Choroid plexus epithelial cell (primary cell): ENCODE measurements at regions not wholly inside any gene's neighbourhood (a gene's known extent, or its start where the extent isn't known, plus 50 kb on each side); places are given as distances from the start of the nearest gene placed in this dataset.
A peak's percentile ranks its signal among the peaks of the same experiment; 100 is the strongest.

Source experiments
- DNase-seq: peaks from one replicate; pipeline ENCODE4 v3.0.0-alpha.2; 2010; ENCODE audit warnings: low read depth
- H3K4me3 ChIP-seq: 2 replicates; pipeline ENCODE4 v1.5.1; 2011; ENCODE audit warnings: low read depth, mild to moderate bottlenecking, control low read depth, low read length, moderate library complexity
- TF ChIP-seq, protein P1 (sequence below): conservative IDR thresholded peaks from 2 replicates; pipeline ENCODE4 v1.5.1; 2011; ENCODE audit warnings: low read depth, mild to moderate bottlenecking, control low read depth, inconsistent platforms, low read length, moderate library complexity

DNA sequence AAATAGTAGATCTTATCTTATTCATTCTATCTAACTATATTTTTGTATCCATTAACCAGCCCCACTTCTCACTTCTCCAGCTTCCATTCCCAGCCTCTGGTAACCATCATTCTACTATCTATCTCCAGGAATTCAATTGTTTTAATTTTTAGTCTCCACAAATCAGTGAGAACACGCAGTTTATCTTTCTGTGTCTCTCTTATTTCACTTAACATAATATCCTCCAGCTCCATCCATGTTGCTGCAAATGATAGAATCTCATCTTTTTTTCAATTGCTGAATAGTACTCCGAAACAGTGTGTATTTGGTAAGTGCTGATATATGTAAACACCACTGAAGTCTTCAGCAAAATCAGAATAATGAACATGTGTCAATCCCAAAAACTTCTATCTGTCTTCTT, 587.2 kb upstream of the ATP2B1 start:
- TF ChIP-seq, protein P1, sequence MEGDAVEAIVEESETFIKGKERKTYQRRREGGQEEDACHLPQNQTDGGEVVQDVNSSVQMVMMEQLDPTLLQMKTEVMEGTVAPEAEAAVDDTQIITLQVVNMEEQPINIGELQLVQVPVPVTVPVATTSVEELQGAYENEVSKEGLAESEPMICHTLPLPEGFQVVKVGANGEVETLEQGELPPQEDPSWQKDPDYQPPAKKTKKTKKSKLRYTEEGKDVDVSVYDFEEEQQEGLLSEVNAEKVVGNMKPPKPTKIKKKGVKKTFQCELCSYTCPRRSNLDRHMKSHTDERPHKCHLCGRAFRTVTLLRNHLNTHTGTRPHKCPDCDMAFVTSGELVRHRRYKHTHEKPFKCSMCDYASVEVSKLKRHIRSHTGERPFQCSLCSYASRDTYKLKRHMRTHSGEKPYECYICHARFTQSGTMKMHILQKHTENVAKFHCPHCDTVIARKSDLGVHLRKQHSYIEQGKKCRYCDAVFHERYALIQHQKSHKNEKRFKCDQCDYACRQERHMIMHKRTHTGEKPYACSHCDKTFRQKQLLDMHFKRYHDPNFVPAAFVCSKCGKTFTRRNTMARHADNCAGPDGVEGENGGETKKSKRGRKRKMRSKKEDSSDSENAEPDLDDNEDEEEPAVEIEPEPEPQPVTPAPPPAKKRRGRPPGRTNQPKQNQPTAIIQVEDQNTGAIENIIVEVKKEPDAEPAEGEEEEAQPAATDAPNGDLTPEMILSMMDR, result no peak
- no peak overlapping the region for H3K4me3 ChIP-seq
- no peak for DNase-seq

DNA sequence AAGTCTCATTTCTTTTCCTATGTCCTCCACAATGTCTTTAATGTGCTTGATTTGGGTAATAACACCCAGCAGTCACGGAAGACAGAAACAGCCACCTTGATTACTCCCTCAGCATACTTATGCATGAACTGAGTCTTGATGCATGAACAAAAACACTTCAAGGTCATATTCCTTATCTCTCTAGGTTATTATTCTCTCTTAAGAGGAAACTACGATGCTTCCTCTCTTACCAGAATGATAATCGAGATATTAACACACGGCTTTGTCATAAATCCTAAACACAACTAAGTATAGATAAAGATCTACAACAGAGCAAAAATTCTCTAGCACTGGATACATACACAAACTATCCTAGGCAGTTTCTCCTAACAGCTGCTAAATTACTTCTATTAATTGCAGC, 583.5 kb upstream of the ATP2B1 start:
- no peak for DNase-seq

DNA sequence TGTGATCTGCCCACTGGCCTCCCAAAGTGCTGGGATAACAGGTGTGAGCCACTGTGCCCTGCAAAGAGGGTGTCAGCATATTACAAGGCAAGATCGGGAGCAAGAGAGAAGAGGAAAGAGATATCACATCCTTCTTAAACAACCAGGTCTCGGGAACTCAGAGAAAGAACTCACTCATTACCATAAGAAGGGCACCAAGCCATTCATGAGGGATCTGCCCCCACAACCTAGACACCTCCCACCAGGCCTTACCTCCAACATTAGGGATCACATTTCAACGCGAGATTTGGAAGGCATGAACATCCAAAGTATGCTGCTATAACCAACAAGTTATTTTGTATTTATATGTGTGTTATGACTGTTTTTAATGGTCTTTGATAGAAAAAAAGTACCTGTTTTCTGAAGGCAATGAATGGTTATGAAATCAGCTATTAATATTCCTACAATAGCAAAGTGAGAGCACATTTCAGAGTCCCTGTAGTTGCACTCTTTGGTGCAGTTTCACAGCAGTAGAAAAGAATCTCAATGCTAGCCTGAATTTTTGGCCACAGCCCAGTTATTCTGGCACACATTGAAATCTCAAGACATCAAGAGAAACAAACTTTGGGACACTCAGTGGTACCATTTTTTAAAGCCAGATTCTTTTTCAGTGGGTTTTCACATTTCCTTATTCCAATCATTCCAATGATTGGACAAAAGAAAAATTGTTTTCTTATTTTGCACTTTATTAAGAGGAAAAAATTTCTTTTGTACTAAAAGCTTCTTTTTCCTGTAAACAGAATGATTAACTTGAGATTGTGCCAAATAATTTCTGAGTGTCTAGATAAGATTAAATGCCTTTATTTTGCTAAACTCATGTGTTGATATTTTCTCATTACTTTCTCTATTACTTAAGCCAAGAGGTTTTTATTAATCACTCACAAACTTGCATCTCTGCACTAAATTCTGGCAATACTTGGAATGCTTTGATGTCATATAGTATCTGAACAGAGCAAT, 582.6 kb upstream of the ATP2B1 start:
- peak; percentile 50 for DNase-seq
- no peak overlapping the region for H3K4me3 ChIP-seq
- TF ChIP-seq, protein P1, result no peak

More for the DNA sequence above, 583.5 kb upstream of the ATP2B1 start:
- H3K4me3 ChIP-seq, result no peak overlapping the region
- TF ChIP-seq, protein P1, result no peak

DNA sequence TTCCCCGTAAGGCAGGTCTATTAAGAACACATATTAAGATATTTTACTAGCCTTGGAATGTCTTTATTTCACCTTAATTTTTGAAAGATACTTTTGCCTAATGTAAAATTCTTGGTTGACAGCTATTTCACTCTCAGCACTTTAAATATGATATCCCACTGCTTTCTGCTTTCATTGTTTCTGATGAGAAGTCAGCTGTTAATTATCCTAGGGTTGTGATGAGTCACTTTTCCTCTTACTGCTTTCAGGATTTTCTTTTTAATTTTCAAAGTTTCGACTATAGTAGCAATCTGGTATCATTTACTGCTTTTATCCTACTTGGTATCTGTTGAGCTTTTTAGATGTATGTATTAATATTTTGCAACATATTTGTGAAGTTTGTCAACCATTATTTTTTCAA, 578.9 kb upstream of the ATP2B1 start:
- H3K4me3 ChIP-seq, result no peak overlapping the region
- DNase-seq, result no peak

DNA sequence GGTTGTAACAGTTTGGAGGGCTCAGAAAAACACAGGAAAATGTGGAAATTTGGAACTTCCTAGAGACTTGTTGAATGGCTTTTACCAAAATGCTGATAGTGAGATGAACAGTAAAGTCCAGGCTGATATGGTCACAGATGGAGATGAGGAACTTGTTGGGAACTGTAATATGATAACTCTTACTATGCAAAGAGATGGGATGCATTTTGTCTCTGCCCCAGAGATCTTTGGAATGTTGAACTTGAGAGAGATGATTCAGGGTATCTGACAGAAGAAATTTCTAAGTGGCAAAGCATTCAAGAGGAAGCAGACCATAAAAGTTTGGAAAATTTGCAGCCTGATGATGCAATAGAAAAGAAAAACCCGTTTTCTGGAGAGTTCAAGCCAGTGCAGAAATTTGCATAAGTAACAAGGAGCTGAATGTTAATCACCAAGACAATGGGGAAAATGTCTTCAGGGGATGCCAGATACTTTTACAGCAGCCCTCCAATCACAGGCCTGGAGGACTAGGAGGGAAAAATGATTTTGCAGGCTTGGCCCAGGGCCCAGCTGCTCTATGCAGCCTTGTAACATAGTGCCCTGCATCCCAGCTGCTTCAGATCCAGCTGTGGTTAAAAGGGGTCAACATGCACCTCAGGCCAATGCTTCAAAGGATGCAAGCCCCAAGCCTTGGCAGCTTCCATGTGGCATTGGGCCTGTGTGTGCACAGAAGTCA, 572.7 kb upstream of the ATP2B1 start:
- no peak overlapping the region for H3K4me3 ChIP-seq
- TF ChIP-seq, protein P1, result no peak
- DNase-seq, result no peak

More for the DNA sequence above, 578.9 kb upstream of the ATP2B1 start:
- TF ChIP-seq, protein P1, result no peak

DNA sequence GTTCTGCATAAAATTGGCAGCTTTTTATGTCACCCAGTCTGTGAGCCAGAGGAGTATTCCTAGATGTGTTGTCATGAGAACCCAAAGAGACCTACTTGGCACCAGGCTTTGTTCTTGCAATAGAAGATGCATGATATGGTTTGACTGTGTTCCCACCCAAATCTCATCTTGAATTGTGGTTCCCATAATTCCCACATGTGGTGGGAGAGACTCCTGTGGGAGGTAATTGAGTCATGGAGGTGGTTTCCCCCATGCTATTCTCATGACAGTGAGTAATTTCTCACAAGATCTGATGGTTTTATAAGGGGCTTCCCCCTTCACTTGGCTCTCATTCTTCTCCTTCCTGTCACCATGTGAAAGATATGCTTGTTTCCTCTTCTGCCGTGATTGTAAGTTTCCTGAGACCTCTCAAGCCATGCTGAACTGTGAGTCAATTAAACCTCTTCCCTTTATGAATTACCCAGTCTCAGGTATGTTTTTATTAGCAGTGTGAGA, 572.0 kb upstream of the ATP2B1 start:
- DNase-seq, result peak; percentile 61
- TF ChIP-seq, protein P1, result no peak

More for the DNA sequence above, 572.0 kb upstream of the ATP2B1 start:
- no peak overlapping the region for H3K4me3 ChIP-seq
